Ectodermal cell (in vitro differentiated cells): ENCODE measurements at regions not wholly inside any gene's neighbourhood (a gene's known extent, or its start where the extent isn't known, plus 50 kb on each side); places are given as distances from the start of the nearest gene placed in this dataset.

ENCODE experiments used
- H3K27ac ChIP-seq: 2 replicates; pipeline ENCODE4 v1.7.0; 2013; ENCODE audit warnings: mild to moderate bottlenecking, low read depth, low read length; ENCODE audit not compliant: insufficient read depth, poor library complexity, severe bottlenecking
- H3K27me3 ChIP-seq: 2 replicates; pipeline ENCODE4 v1.7.0; 2013; ENCODE audit warnings: mild to moderate bottlenecking, low read length; ENCODE audit not compliant: insufficient read depth, control insufficient read depth, poor library complexity, severe bottlenecking
- H3K36me3 ChIP-seq: one replicate; pipeline ENCODE4 v1.7.0; 2013; ENCODE audit warnings: low read length; ENCODE audit not compliant: control insufficient read depth, insufficient read depth
- H3K4me1 ChIP-seq: one replicate; pipeline ENCODE4 v1.7.0; 2013; ENCODE audit warnings: low read length; ENCODE audit not compliant: control insufficient read depth, insufficient read depth
- H3K4me3 ChIP-seq: 2 replicates; pipeline ENCODE4 v1.7.0; 2013; ENCODE audit warnings: low read depth, low read length, control low read depth; ENCODE audit not compliant: insufficient read depth
- H3K9me3 ChIP-seq: 2 replicates; pipeline ENCODE4 v1.7.0; 2013; ENCODE audit warnings: mild to moderate bottlenecking, low read length, moderate library complexity; ENCODE audit not compliant: control insufficient read depth
- WGBS, 2 experiments: methylation state at CpG; one replicate each; pipeline ENCODE4 v1.1.7; 2013; ENCODE audit warnings: missing lambda C conversion rate in 2 of 2; 5-methylcytosine and 5-hydroxymethylcytosine counted together

- no peaks in the 10 kb centered on the region for H3K4me1 ChIP-seq
- 93 to 97% methylated on average over 5 of the region's 5 CpGs for WGBS, 2 experiments
- H3K36me3 ChIP-seq = no peaks in the 10 kb centered on the region
- no peak overlapping the region for H3K4me3 ChIP-seq
- no peak overlapping the region for H3K27ac ChIP-seq
- H3K9me3 ChIP-seq = no peaks in the 10 kb centered on the region
- no peaks in the 10 kb centered on the region for H3K27me3 ChIP-seq
These were observed 113.0 kb downstream of the DTHD1 start for GRCh38 chr4:36394352-36394903.

GRCh38 chr4:36399762-36400353 is 118.4 kb downstream of the DTHD1 start:
- no peaks in the 10 kb centered on the region for H3K27me3 ChIP-seq
- H3K4me1 ChIP-seq = no peaks in the 10 kb centered on the region
- 50 to 53% methylated on average over 1 to 2 of the region's 2 CpGs for WGBS, 2 experiments
- H3K9me3 ChIP-seq = no peaks in the 10 kb centered on the region
- H3K27ac ChIP-seq = no peak overlapping the region
- H3K36me3 ChIP-seq = no peaks in the 10 kb centered on the region
- H3K4me3 ChIP-seq = no peak overlapping the region

GRCh38 chr4:36402008-36402758 is 120.8 kb downstream of the DTHD1 start:
- Histone ChIP-seq H3K27me3 (no peaks in the 10 kb centered on the region), H3K27ac (no peak overlapping the region), H3K4me3 (no peak overlapping the region), H3K4me1 (no peaks in the 10 kb centered on the region), H3K9me3 (no peaks in the 10 kb centered on the region), H3K36me3 (no peaks in the 10 kb centered on the region)
- WGBS, 2 experiments = 91 to 96% methylated on average over 9 of the region's 9 CpGs

GRCh38 chr4:36411338-36411737 is 129.9 kb downstream of the DTHD1 start:
- Histone ChIP-seq H3K27me3 (no peaks in the 10 kb centered on the region), H3K4me1 (peaks cover 4% of the 10 kb centered on the region), H3K4me3 (no peak overlapping the region), H3K9me3 (no peaks in the 10 kb centered on the region), H3K27ac (no peak overlapping the region), H3K36me3 (no peaks in the 10 kb centered on the region)
- 94 to 95% methylated on average over 5 of the region's 6 CpGs for WGBS, 2 experiments

GRCh38 chr4:36414248-36414647 is 132.8 kb downstream of the DTHD1 start:
- Histone ChIP-seq H3K4me3 (no peak overlapping the region), H3K27ac (no peak overlapping the region), H3K27me3 (no peaks in the 10 kb centered on the region), H3K9me3 (no peaks in the 10 kb centered on the region), H3K36me3 (no peaks in the 10 kb centered on the region), H3K4me1 (peaks cover 5% of the 10 kb centered on the region)
- 60 to 83% methylated on average over 1 to 3 of the region's 3 CpGs for whole genome bisulfite sequencing, 2 experiments

GRCh38 chr4:36417146-36417545 is 135.7 kb downstream of the DTHD1 start:
- Histone ChIP-seq H3K4me3 (no peak overlapping the region), H3K27me3 (no peaks in the 10 kb centered on the region), H3K36me3 (no peaks in the 10 kb centered on the region), H3K9me3 (no peaks in the 10 kb centered on the region), H3K27ac (no peak overlapping the region), H3K4me1 (peaks cover 5% of the 10 kb centered on the region)
- 87% methylated on average over 12 of the region's 12 CpGs for WGBS, 2 experiments

- no peaks in the 10 kb centered on the region for H3K9me3 ChIP-seq
- no peaks in the 10 kb centered on the region for H3K27me3 ChIP-seq
- 94 to 96% methylated on average over 3 of the region's 3 CpGs for WGBS, 2 experiments
- no peak overlapping the region for H3K27ac ChIP-seq
- peaks cover 5% of the 10 kb centered on the region for H3K4me1 ChIP-seq
- no peak overlapping the region for H3K4me3 ChIP-seq
- H3K36me3 ChIP-seq = no peaks in the 10 kb centered on the region
These were observed 138.8 kb downstream of the DTHD1 start for GRCh38 chr4:36420111-36420679.

GRCh38 chr4:36422607-36423006 is 141.2 kb downstream of the DTHD1 start:
- Histone ChIP-seq H3K36me3 (no peaks in the 10 kb centered on the region), H3K4me1 (no peaks in the 10 kb centered on the region), H3K27ac (no peak overlapping the region), H3K4me3 (no peak overlapping the region), H3K9me3 (no peaks in the 10 kb centered on the region), H3K27me3 (no peaks in the 10 kb centered on the region)
- 94 to 100% methylated on average over 2 of the region's 2 CpGs for WGBS, 2 experiments

GRCh38 chr4:36426741-36427140 is 145.3 kb downstream of the DTHD1 start:
- 92 to 98% methylated on average over 5 of the region's 5 CpGs for WGBS, 2 experiments
- Histone ChIP-seq H3K36me3 (no peaks in the 10 kb centered on the region), H3K4me1 (no peaks in the 10 kb centered on the region), H3K4me3 (no peak overlapping the region), H3K9me3 (no peaks in the 10 kb centered on the region), H3K27me3 (no peaks in the 10 kb centered on the region), H3K27ac (no peak overlapping the region)

- no peaks in the 10 kb centered on the region for H3K27me3 ChIP-seq
- no peak overlapping the region for H3K27ac ChIP-seq
- H3K4me1 ChIP-seq = no peaks in the 10 kb centered on the region
- H3K9me3 ChIP-seq = no peaks in the 10 kb centered on the region
- 88 to 91% methylated on average over 2 of the region's 2 CpGs for WGBS, 2 experiments
- H3K36me3 ChIP-seq = no peaks in the 10 kb centered on the region
- H3K4me3 ChIP-seq = no peak overlapping the region
These were observed 146.3 kb downstream of the DTHD1 start for GRCh38 chr4:36427696-36428095.
